ENCODE measurements at regions not wholly inside any gene's neighbourhood (a gene's known extent, or its start where the extent isn't known, plus 50 kb on each side); places are given as distances from the start of the nearest gene placed in this dataset.

GRCh38 chr17:62187681-62188080 lies 122.6 kb upstream of the MED13 start:
- peaks cover 4% of the 10 kb centered on the region for H3K4me1 ChIP-seq
- H3K9ac ChIP-seq (ENCODE audit: low read depth in 2 of 2, low read length in 2 of 2) = no peak overlapping the region
- no peak for DNase-seq
- H3K36me3 ChIP-seq = no peaks in the 10 kb centered on the region
- no peak overlapping the region for H3K4me3 ChIP-seq
- intact Hi-C loops (cut with DNase I) = loop anchor here (10.0 kb wide), 1 partner anchor 83 kb away; no protein-coding TSS in a partner anchor
- no peaks in the 10 kb centered on the region for H3K9me3 ChIP-seq
- no peak for TF ChIP-seq CTCF (IDR thresholded peaks at IDR 0.05)
- no peaks in the 10 kb centered on the region for H3K27me3 ChIP-seq
- peak overlapping the region; percentile 76 for H3K27ac ChIP-seq

- DNase-seq = no peak
- H3K4me1 ChIP-seq = peaks cover 4% of the 10 kb centered on the region
- H3K36me3 ChIP-seq = no peaks in the 10 kb centered on the region
- no peak overlapping the region for H3K9ac ChIP-seq (ENCODE audit: low read depth in 2 of 2, low read length in 2 of 2)
- H3K4me3 ChIP-seq = no peak overlapping the region
- intact Hi-C loops (cut with DNase I) = loop anchor here (10.0 kb wide), 1 partner anchor 82 kb away; no protein-coding TSS in a partner anchor
- no peaks in the 10 kb centered on the region for H3K27me3 ChIP-seq
- no peaks in the 10 kb centered on the region for H3K9me3 ChIP-seq
- TF ChIP-seq CTCF (IDR thresholded peaks at IDR 0.05) = no peak
- H3K27ac ChIP-seq = no peak overlapping the region
These were observed 121.8 kb upstream of the MED13 start for GRCh38 chr17:62186841-62187240.

- no peak for DNase-seq
- Histone ChIP-seq H3K4me1 (no peaks in the 10 kb centered on the region), H3K4me3 (no peak overlapping the region), H3K27ac (no peak overlapping the region), H3K27me3 (no peaks in the 10 kb centered on the region), H3K36me3 (no peaks in the 10 kb centered on the region), H3K9me3 (no peaks in the 10 kb centered on the region), H3K9ac (ENCODE audit: low read depth in 2 of 2, low read length in 2 of 2) (no peak overlapping the region)
- no peak for TF ChIP-seq CTCF (IDR thresholded peaks at IDR 0.05)
- intact Hi-C loops (cut with DNase I) = loop anchor here (10.0 kb wide), 1 partner anchor 76 kb away; no protein-coding TSS in a partner anchor
These were observed 115.7 kb upstream of the MED13 start for GRCh38 chr17:62180772-62181171.

GRCh38 chr17:62179525-62180161 lies 114.6 kb upstream of the MED13 start:
- Histone ChIP-seq H3K9ac (ENCODE audit: low read depth in 2 of 2, low read length in 2 of 2) (no peak overlapping the region), H3K36me3 (no peaks in the 10 kb centered on the region), H3K27me3 (no peaks in the 10 kb centered on the region), H3K4me1 (no peaks in the 10 kb centered on the region), H3K27ac (peak overlapping the region; percentile 27), H3K4me3 (no peak overlapping the region), H3K9me3 (no peaks in the 10 kb centered on the region)
- DNase-seq = peak; percentile 48
- intact Hi-C loops (cut with DNase I) = loop anchor here (10.0 kb wide), 1 partner anchor 75 kb away; no protein-coding TSS in a partner anchor
- TF ChIP-seq CTCF (IDR thresholded peaks at IDR 0.05) = peak; percentile 32

GRCh38 chr17:62178579-62178978 lies 113.5 kb upstream of the MED13 start:
- Histone ChIP-seq H3K4me1 (no peaks in the 10 kb centered on the region), H3K36me3 (no peaks in the 10 kb centered on the region), H3K9ac (ENCODE audit: low read depth in 2 of 2, low read length in 2 of 2) (no peak overlapping the region), H3K27ac (no peak overlapping the region), H3K9me3 (no peaks in the 10 kb centered on the region), H3K4me3 (no peak overlapping the region), H3K27me3 (no peaks in the 10 kb centered on the region)
- intact Hi-C loops (cut with DNase I) = no loop called here
- TF ChIP-seq CTCF (IDR thresholded peaks at IDR 0.05) = no peak
- no peak for DNase-seq
